H7 (cell line): ENCODE measurements at regions not wholly inside any gene's neighbourhood (a gene's known extent, or its start where the extent isn't known, plus 50 kb on each side); places are given as distances from the start of the nearest gene placed in this dataset.
"Not testable (repeated sequence)": the region's sequence is repeated elsewhere in the genome, so short reads cannot be mapped to it uniquely, and the experiment has no call there.

Experiments
- DNase-seq: peaks from one replicate; pipeline ENCODE4 v3.0.0; 2012
- H3K27me3 ChIP-seq: 2 replicates; pipeline ENCODE4 v1.6.0; 2011; ENCODE audit warnings: mild to moderate bottlenecking, low read length; ENCODE audit not compliant: control insufficient read depth, insufficient read depth
- H3K36me3 ChIP-seq: replicated peaks from 2 replicates; pipeline ENCODE4 v1.5.1; 2011; ENCODE audit warnings: low read length; ENCODE audit not compliant: control insufficient read depth, insufficient read depth
- H3K4me3 ChIP-seq: 2 replicates; pipeline ENCODE4 v1.5.1; 2011; ENCODE audit warnings: low read depth, mild to moderate bottlenecking, control low read depth, low read length, moderate library complexity; ENCODE audit not compliant: insufficient read depth

DNA sequence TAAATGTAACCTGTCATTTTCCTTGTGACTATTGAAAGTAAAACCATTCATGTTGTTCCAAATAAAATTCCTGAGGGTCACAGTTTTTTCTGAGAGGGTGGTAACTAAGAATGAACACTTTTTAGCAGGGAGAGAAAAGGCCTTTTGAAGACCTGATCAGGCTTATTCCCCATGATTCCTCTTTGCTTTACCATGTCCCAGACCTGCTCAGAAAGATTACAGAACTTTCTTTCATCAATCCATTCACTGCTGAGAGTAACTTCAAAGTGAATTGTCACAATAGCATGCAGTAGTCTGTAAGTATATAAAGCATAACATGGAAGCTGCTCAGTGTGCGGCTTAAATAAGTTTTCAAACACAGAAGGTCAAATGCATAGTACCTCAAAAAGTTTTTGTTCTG, 201.5 kb upstream of the COL11A1 start:
- no peak overlapping the region for H3K4me3 ChIP-seq
- H3K27me3 ChIP-seq = no peaks in the 10 kb centered on the region
- no peaks in the 10 kb centered on the region for H3K36me3 ChIP-seq
- no peak for DNase-seq

- H3K4me3 ChIP-seq = no peak overlapping the region
- H3K36me3 ChIP-seq = no peaks in the 10 kb centered on the region
- DNase-seq = no peak
- H3K27me3 ChIP-seq = no peaks in the 10 kb centered on the region
Observed at GRCh38 chr1:103307751-103308150, 199.4 kb upstream of the COL11A1 start.

DNA sequence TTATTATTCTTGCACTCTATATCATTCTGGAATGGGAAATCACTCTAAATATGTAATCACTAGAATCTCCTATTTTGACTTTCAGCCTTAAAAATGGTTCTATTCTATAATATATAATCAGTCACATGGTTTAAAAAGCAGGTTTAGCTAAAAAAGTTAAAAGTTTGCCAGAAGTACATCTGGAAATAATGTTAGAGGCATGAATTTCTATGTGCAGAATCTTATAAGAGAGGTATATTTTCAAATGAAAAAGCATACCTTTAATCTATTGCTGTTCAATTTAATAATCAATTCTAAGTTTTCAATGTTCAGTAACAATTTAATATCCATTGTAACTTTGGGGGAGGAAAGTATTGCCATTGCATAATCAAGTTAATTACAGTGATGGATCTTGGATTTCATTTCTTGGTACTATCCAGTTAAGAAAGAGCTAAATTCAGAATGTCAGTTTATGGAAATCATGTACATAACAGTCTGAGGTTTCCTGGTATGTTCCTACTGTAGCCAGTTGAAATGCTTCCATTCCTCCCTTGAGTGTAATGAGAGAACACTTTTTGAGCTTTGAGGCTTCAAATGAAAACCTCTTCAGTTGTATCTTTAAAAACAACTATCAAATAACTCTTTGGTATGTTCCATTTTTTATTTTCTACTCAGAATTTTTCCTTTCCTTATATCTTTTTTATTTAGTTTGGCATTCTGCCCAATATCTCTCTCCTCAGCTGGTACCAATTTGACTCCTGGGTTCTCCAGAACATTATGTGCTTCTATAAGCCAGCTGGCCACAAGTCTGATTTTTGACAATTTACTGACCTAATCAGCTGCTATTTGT, 175.7 kb upstream of the COL11A1 start:
- no peak for DNase-seq
- Histone ChIP-seq H3K36me3 (no peaks in the 10 kb centered on the region), H3K4me3 (no peak overlapping the region), H3K27me3 (no peaks in the 10 kb centered on the region)

- H3K4me3 ChIP-seq = no peak overlapping the region
- DNase-seq = no peak
- no peaks in the 10 kb centered on the region for H3K36me3 ChIP-seq
- no peaks in the 10 kb centered on the region for H3K27me3 ChIP-seq
Observed at GRCh38 chr1:103283371-103283770, 175.0 kb upstream of the COL11A1 start.

GRCh38 chr1:103275725-103276124, 167.4 kb upstream of the COL11A1 start:
- Histone ChIP-seq H3K27me3 (no peaks in the 10 kb centered on the region), H3K36me3 (no peaks in the 10 kb centered on the region), H3K4me3 (no peak overlapping the region)
- no peak for DNase-seq

DNA sequence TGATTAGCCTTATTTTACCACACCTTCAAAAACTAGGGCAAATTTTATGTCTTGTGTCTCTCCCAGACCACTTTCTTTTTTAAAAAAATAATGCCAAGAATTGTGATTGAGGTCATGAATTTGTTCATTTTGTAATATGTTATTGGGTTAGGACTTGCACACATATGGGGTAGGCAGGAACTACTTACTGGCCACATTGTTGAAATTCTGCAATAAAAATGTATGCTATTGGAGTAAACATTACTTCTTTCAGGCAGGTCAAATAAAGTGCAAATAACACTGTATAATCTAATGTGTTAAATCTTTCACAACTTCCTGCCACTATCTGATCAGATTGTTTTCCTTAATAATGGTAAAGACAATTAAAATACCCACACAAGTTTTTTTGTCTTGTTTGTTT, 166.6 kb upstream of the COL11A1 start:
- H3K36me3 ChIP-seq = no peaks in the 10 kb centered on the region
- no peak overlapping the region for H3K4me3 ChIP-seq
- DNase-seq = no peak
- H3K27me3 ChIP-seq = no peaks in the 10 kb centered on the region

- DNase-seq = no peak
- H3K36me3 ChIP-seq = no peaks in the 10 kb centered on the region
- no peaks in the 10 kb centered on the region for H3K27me3 ChIP-seq
- H3K4me3 ChIP-seq = no peak overlapping the region
Observed at GRCh38 chr1:103273106-103273505, 164.8 kb upstream of the COL11A1 start.

GRCh38 chr1:103271471-103271870, 163.1 kb upstream of the COL11A1 start:
- H3K36me3 ChIP-seq, DNase-seq, H3K27me3 ChIP-seq, H3K4me3 ChIP-seq: not testable (repeated sequence)

GRCh38 chr1:103267893-103268292, 159.6 kb upstream of the COL11A1 start:
- Histone ChIP-seq H3K27me3 (no peaks in the 10 kb centered on the region), H3K36me3 (no peaks in the 10 kb centered on the region), H3K4me3 (no peak overlapping the region)
- no peak for DNase-seq

DNA sequence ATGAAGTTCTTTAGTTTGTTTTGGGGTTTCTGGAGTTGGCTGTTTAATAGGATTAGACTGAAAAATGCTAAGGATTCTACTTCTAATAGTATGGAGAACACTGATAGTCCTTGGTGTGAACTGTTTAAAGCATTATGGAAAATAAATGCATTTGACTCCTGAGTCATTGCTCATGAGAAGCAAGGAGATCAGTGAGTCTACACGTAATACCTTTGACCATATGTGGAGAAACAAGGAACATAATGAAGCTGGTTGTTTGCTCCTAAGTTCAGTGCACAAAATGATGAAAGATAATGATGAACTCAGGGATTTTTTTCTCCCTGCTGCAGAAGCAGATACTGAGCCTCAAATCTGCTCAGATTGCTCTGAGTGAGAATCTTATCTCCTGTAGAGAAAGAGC, 158.9 kb upstream of the COL11A1 start:
- Histone ChIP-seq H3K4me3 (no peak overlapping the region), H3K27me3 (no peaks in the 10 kb centered on the region), H3K36me3 (no peaks in the 10 kb centered on the region)
- DNase-seq = no peak

- H3K4me3 ChIP-seq = no peak overlapping the region
- DNase-seq = no peak
Observed at GRCh38 chr1:103266036-103266435, 157.7 kb upstream of the COL11A1 start.

DNA sequence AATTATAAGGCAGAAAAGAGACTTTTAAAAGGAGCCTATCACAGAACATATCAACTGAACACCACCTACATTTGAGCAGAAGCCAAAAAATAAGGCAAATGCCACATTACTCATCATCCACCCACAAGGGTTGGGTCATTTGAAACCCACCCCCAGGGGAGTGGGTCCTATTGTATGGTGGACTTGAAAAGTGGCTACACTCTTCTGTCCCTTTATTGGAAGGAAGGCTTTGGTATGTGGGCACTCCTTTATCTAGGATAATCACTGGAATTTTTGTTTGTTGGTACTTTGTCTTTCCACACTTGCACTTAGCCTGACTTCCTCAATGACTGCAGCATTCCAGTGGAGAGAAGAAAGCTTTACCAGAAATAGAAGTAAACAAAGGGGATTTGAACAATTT, 157.2 kb upstream of the COL11A1 start:
- Histone ChIP-seq H3K27me3 (no peaks in the 10 kb centered on the region), H3K4me3 (no peak overlapping the region), H3K36me3 (no peaks in the 10 kb centered on the region)
- DNase-seq = no peak

More at GRCh38 chr1:103266036-103266435, 157.7 kb upstream of the COL11A1 start:
- Histone ChIP-seq H3K27me3 (no peaks in the 10 kb centered on the region), H3K36me3 (no peaks in the 10 kb centered on the region)

DNA sequence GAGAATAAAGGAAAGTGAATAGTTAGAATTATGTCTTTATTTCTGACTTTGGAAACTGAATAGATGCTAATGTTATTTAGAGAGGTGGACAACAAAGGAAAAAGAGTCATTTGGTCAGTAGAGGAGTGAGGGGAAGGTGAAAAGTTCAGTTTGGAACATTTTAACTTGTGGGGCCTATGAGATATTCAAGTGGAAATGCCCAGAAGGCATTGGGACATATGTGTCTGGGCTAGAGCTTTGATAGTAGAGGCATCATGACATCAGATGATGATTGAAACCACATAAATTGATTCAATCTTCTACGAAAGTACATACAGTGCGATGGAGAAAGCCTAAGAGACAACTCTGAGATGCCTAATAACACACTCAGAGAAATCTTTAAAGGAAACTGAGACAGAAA, 151.7 kb upstream of the COL11A1 start:
- Histone ChIP-seq H3K27me3 (no peaks in the 10 kb centered on the region), H3K4me3 (no peak overlapping the region), H3K36me3 (no peaks in the 10 kb centered on the region)
- DNase-seq = no peak

GRCh38 chr1:103256490-103256889, 148.2 kb upstream of the COL11A1 start:
- DNase-seq = no peak
- H3K27me3 ChIP-seq = no peaks in the 10 kb centered on the region
- no peak overlapping the region for H3K4me3 ChIP-seq
- no peaks in the 10 kb centered on the region for H3K36me3 ChIP-seq

- Histone ChIP-seq H3K4me3 (no peak overlapping the region), H3K27me3 (no peaks in the 10 kb centered on the region), H3K36me3 (no peaks in the 10 kb centered on the region)
- DNase-seq = no peak
Observed at GRCh38 chr1:103254691-103255090, 146.4 kb upstream of the COL11A1 start.

GRCh38 chr1:103250441-103250861, 142.1 kb upstream of the COL11A1 start:
- Histone ChIP-seq H3K36me3 (no peaks in the 10 kb centered on the region), H3K4me3 (no peak overlapping the region), H3K27me3 (no peaks in the 10 kb centered on the region)
- DNase-seq = no peak
